GM12878 (cell line): ENCODE measurements at regions not wholly inside any gene's neighbourhood (a gene's known extent, or its start where the extent isn't known, plus 50 kb on each side); places are given as distances from the start of the nearest gene placed in this dataset.

Experiments
- ATAC-seq: fragments of 200-7000 bp; cut with Tn5 transposase; 3 replicates; pipeline ENCODE4 v1.9.1; 2020; ENCODE audit warnings: mild to moderate bottlenecking, moderate library complexity
- BruUV-seq: library from RNA; stranded (reverse); fragments of 400-500 nt; replicated peaks from 2 replicates; lab custom pipeline; 2021; lab: Mats Ljungman, UMichigan
- CTCF ChIA-PET: fragments of 300-600 bp; sonication (Branson Sonifier 250); formaldehyde crosslinking; extraction: SDS; loops from one replicate; lab custom pipeline; 2021; ENCODE audit warnings: inconsistent platforms; lab: Yijun Ruan, JAX
- POLR2A ChIA-PET: fragments of 350-600 bp; formaldehyde crosslinking; extraction: SDS; loops from one replicate; lab custom pipeline; 2021; ENCODE audit warnings: inconsistent platforms; lab: Charles Lee
- RAD21 ChIA-PET: fragments of 300-600 bp; sonication (Branson Sonifier 250); formaldehyde crosslinking; loops from one replicate; lab custom pipeline; 2023; ENCODE audit warnings: antibody characterized with exemption; ENCODE audit not compliant: unreplicated experiment; lab: Charles Lee
- SMC1A ChIA-PET: fragments of 300-600 bp; sonication (Branson Sonifier 250); formaldehyde crosslinking; loops from one replicate; lab custom pipeline; 2023; ENCODE audit not compliant: unreplicated experiment, uncharacterized antibody; lab: Charles Lee
- DNase-seq: peaks from one replicate; pipeline ENCODE4 v3.0.0-alpha.2; 2011; ENCODE audit warnings: low read depth, low spot score
- FAIRE-seq: peaks from 3 replicates; lab custom pipeline; 2011; peaks lifted over from hg19 to GRCh38; lab: Jason Lieb, UNC
- H2AFZ ChIP-seq: 2 replicates; pipeline ENCODE4 v1.6.0; 2011; ENCODE audit warnings: low read depth, low read length, control low read depth; ENCODE audit not compliant: control insufficient read depth
- H3K27ac ChIP-seq: 2 replicates; pipeline ENCODE4 v1.5.1; 2011; ENCODE audit warnings: control low read depth; ENCODE audit not compliant: control insufficient read depth, insufficient read depth
- H3K27me3 ChIP-seq, 2 experiments: replicated peaks in 1 of 2; 2 replicates each; pipeline versions ENCODE4 v1.6.0 to v1.6.1; 2011; ENCODE audit warnings: low read length in 1 of 2; ENCODE audit not compliant: control insufficient read depth in 2 of 2, insufficient read depth in 2 of 2
- H3K36me3 ChIP-seq, 2 experiments: 2 replicates each; pipeline ENCODE4 v1.5.1; 2011; ENCODE audit warnings: low read length in 1 of 2; ENCODE audit not compliant: control insufficient read depth in 2 of 2, insufficient read depth in 2 of 2
- H3K4me1 ChIP-seq: 2 replicates; pipeline ENCODE4 v1.6.1; 2011; ENCODE audit warnings: mild to moderate bottlenecking, low read length, moderate library complexity, mixed read lengths; ENCODE audit not compliant: control insufficient read depth, insufficient read depth
- H3K4me2 ChIP-seq: 2 replicates; pipeline ENCODE4 v1.6.0; 2011; ENCODE audit warnings: control low read depth; ENCODE audit not compliant: control insufficient read depth, insufficient read depth
- H3K4me3 ChIP-seq: fragments of 200-600 bp; sonication (generic); 2 replicates; pipeline ENCODE4 v1.5.1; 2016
- H3K79me2 ChIP-seq: 2 replicates; pipeline ENCODE4 v1.6.0; 2011; ENCODE audit warnings: low read length; ENCODE audit not compliant: control insufficient read depth, insufficient read depth
- H3K9ac ChIP-seq: 2 replicates; pipeline ENCODE4 v1.8.0; 2011; ENCODE audit warnings: low read length, control low read depth, mixed read lengths; ENCODE audit not compliant: control insufficient read depth, insufficient read depth
- H3K9me3 ChIP-seq: replicated peaks from 3 replicates; pipeline ENCODE4 v1.5.1; 2011; ENCODE audit warnings: mild to moderate bottlenecking, low read length; ENCODE audit not compliant: control insufficient read depth, insufficient read depth
- H4K20me1 ChIP-seq: 2 replicates; pipeline ENCODE4 v1.6.0; 2011; ENCODE audit not compliant: control insufficient read depth, insufficient read depth
- BMI1 ChIP-seq: fragments of 450-650 bp; IDR thresholded peaks from 2 replicates; pipeline ENCODE4 v1.6.1; 2016; ENCODE audit warnings: mild to moderate bottlenecking, moderate library complexity, borderline replicate concordance
- CBX3 ChIP-seq: fragments of 200-600 bp; sonication (generic); IDR thresholded peaks from 2 replicates; pipeline ENCODE4 v1.6.1; 2016; ENCODE audit warnings: low read depth, borderline replicate concordance
- CEBPB ChIP-seq, 2 experiments: fragments of 150-350 bp in 1 of 2; IDR thresholded peaks; 2 replicates each; pipeline ENCODE4 v1.6.1; 2012 to 2014; ENCODE audit warnings: low read depth in 2 of 2, low read length in 2 of 2, borderline replicate concordance in 1 of 2, inconsistent platforms in 1 of 2
- PAX8 ChIP-seq: fragments of 450-650 bp; IDR thresholded peaks from 2 replicates; pipeline ENCODE4 v1.6.1; 2017; ENCODE audit warnings: mild to moderate bottlenecking, moderate library complexity
- POLR2AphosphoS2 ChIP-seq: IDR thresholded peaks from 2 replicates; pipeline ENCODE4 v1.6.1; 2011; ENCODE audit warnings: low read depth, mild to moderate bottlenecking, low read length, improper control_type of control experiment, moderate library complexity
- SMC3 ChIP-seq: IDR thresholded peaks from 2 replicates; pipeline ENCODE4 v1.6.1; 2011; ENCODE audit warnings: low read length, improper control_type of control experiment, borderline replicate concordance
- TCF12 ChIP-seq: IDR thresholded peaks from 2 replicates; pipeline ENCODE4 v1.6.1; 2011; ENCODE audit warnings: low read depth, mild to moderate bottlenecking, low read length
- WGBS: methylation state at CpG from one replicate; pipeline ENCODE4 v1.1.6; 2016; ENCODE audit warnings: low lambda C conversion rate; ENCODE audit not compliant: insufficient replicate concordance, insufficient coverage; ENCODE audit errors: missing lambda C conversion rate; 5-methylcytosine and 5-hydroxymethylcytosine counted together
- in situ Hi-C: fragments of 300-500 bp; cut with MboI; formaldehyde crosslinking; loops from 9 replicates; pipeline ENCODE4 v1.14.3; 2018; ENCODE audit warnings: mixed read lengths
- intact Hi-C: fragments of 100-400 bp; cut with micrococcal nuclease; formaldehyde crosslinking; loops from one replicate; pipeline ENCODE4 v1.14.2; 2022; ENCODE audit not compliant: unreplicated experiment
- TF ChIP-seq, protein P1 (sequence below): fragments of 450-650 bp; formaldehyde crosslinking; IDR thresholded peaks from 2 replicates; pipeline ENCODE4 v1.4.0; 2022; ENCODE audit warnings: mild to moderate bottlenecking, moderate library complexity
- TF ChIP-seq, protein P2 (sequence below): IDR thresholded peaks from 2 replicates; pipeline ENCODE4 v1.6.1; 2011; ENCODE audit warnings: low read depth, low read length, improper control_type of control experiment, borderline replicate concordance
- TF ChIP-seq, protein P3 (sequence below): IDR thresholded peaks from 2 replicates; pipeline ENCODE4 v1.6.1; 2012; ENCODE audit warnings: improper control_type of control experiment, low read depth, low read length; ENCODE audit not compliant: insufficient replicate concordance

DNA sequence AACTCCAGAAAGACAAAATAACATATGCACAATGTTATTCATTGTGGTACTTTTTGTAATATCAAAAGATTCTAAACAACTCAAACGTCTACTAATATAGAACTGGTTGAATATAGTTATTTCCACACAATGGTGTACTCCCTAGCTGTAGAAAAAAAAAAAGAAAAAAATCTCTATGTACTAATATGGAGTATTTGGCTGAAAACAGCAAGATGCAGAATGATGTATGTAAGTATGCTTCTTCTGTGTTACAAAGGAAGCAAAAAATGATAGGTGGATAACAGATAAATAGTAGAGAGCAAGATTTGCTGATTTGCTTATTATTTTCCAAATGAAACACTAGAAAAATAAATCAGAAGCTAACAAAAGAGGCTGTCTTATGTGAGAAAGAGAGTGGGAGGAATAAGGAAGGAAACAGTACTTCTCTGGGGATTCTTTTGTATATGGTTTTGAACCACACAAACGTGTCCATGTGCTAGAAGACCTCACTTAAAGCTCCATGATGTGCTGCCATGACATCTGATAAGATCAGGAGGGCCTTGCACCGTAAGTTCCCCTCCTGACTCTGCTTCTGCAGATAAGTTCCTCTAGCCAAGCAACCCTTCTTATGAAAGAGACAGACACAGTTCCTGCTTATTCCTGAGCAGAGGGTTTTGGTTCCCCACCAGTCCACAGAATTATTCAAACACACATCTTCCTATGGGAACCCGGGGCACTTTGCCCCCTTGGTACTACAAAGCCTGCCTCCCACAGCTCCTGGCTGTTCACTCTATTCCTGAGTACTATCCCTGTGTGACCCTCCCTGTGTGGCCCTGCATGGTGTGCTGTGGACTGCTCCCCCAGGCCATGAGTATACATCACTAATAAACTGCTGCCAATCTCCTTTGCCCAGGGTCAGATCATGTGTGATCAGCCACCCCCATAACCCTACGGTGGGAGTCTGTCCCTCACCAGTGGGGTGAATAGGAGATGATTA, 159.1 kb downstream of the CCDC71L start:
- no TSS peak for BruUV-seq
- ATAC-seq, result no peak
- Histone ChIP-seq H3K27me3 (no peaks in the 10 kb centered on the region), H3K4me3 (no peak overlapping the region), H3K4me2 (no peak overlapping the region), H4K20me1 (no peaks in the 10 kb centered on the region), H3K27ac (no peak overlapping the region), H3K9ac (no peak overlapping the region), H3K79me2 (no peaks in the 10 kb centered on the region), H2AFZ (no peak overlapping the region)
- ChIA-PET RAD21 (no interaction called here), SMC1A (interaction anchor here (1.0 kb wide), 1 partner anchor 295 kb away, joined by 3 read pairs; no protein-coding TSS in a partner anchor), POLR2A (no interaction called here), CTCF (interaction anchor here (1.0 to 1.1 kb wide), 2 partner anchors 11 to 122 kb away, joined by 3 to 4 read pairs; no protein-coding TSS in a partner anchor)
- in situ Hi-C loops, result no loop called here
- no peak for DNase-seq
- intact Hi-C loops, result no loop called here
- TF ChIP-seq POLR2AphosphoS2 (no peak), SMC3 (no peak), CEBPB (IDR thresholded peaks at IDR 0.05; ENCODE audit: borderline replicate concordance in 1 of 2, low read depth in 2 of 2, low read length in 2 of 2) (no peak), CBX3 (no peak), PAX8 (no peak), TCF12 (no peak), BMI1 (no peak)
- TF ChIP-seq, protein P1, sequence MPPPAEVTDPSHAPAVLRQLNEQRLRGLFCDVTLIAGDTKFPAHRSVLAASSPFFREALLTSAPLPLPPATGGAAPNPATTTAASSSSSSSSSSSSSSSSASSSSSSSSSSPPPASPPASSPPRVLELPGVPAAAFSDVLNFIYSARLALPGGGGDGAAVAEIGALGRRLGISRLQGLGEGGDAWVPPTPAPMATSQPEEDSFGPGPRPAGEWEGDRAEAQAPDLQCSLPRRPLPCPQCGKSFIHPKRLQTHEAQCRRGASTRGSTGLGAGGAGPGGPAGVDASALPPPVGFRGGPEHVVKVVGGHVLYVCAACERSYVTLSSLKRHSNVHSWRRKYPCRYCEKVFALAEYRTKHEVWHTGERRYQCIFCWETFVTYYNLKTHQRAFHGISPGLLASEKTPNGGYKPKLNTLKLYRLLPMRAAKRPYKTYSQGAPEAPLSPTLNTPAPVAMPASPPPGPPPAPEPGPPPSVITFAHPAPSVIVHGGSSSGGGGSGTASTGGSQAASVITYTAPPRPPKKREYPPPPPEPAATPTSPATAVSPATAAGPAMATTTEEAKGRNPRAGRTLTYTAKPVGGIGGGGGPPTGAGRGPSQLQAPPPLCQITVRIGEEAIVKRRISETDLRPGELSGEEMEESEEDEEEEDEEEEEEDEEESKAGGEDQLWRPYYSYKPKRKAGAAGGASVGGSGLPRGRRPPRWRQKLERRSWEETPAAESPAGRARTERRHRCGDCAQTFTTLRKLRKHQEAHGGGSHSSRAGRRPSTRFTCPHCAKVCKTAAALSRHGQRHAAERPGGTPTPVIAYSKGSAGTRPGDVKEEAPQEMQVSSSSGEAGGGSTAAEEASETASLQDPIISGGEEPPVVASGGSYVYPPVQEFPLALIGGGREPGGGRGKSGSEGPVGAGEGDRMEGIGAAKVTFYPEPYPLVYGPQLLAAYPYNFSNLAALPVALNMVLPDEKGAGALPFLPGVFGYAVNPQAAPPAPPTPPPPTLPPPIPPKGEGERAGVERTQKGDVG (CRISPR knock-in tag), result no peak
- TF ChIP-seq, protein P2, sequence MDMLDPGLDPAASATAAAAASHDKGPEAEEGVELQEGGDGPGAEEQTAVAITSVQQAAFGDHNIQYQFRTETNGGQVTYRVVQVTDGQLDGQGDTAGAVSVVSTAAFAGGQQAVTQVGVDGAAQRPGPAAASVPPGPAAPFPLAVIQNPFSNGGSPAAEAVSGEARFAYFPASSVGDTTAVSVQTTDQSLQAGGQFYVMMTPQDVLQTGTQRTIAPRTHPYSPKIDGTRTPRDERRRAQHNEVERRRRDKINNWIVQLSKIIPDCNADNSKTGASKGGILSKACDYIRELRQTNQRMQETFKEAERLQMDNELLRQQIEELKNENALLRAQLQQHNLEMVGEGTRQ, result no peak
- TF ChIP-seq, protein P3, sequence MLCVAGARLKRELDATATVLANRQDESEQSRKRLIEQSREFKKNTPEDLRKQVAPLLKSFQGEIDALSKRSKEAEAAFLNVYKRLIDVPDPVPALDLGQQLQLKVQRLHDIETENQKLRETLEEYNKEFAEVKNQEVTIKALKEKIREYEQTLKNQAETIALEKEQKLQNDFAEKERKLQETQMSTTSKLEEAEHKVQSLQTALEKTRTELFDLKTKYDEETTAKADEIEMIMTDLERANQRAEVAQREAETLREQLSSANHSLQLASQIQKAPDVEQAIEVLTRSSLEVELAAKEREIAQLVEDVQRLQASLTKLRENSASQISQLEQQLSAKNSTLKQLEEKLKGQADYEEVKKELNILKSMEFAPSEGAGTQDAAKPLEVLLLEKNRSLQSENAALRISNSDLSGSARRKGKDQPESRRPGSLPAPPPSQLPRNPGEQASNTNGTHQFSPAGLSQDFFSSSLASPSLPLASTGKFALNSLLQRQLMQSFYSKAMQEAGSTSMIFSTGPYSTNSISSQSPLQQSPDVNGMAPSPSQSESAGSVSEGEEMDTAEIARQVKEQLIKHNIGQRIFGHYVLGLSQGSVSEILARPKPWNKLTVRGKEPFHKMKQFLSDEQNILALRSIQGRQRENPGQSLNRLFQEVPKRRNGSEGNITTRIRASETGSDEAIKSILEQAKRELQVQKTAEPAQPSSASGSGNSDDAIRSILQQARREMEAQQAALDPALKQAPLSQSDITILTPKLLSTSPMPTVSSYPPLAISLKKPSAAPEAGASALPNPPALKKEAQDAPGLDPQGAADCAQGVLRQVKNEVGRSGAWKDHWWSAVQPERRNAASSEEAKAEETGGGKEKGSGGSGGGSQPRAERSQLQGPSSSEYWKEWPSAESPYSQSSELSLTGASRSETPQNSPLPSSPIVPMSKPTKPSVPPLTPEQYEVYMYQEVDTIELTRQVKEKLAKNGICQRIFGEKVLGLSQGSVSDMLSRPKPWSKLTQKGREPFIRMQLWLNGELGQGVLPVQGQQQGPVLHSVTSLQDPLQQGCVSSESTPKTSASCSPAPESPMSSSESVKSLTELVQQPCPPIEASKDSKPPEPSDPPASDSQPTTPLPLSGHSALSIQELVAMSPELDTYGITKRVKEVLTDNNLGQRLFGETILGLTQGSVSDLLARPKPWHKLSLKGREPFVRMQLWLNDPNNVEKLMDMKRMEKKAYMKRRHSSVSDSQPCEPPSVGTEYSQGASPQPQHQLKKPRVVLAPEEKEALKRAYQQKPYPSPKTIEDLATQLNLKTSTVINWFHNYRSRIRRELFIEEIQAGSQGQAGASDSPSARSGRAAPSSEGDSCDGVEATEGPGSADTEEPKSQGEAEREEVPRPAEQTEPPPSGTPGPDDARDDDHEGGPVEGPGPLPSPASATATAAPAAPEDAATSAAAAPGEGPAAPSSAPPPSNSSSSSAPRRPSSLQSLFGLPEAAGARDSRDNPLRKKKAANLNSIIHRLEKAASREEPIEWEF, result no peak
- TF ChIP-seq, all 136 proteins: peak for 0
- H3K36me3 ChIP-seq, result no peaks in the 10 kb centered on the region
- no peak for FAIRE-seq
- H3K4me1 ChIP-seq, result no peaks in the 10 kb centered on the region
- WGBS, result 30% methylated on average over 5 of the region's 5 CpGs
- peaks cover 3% of the 10 kb centered on the region; the same call in 2 of the 3 replicates for H3K9me3 ChIP-seq
